ENCODE measurements at regions not wholly inside any gene's neighbourhood (a gene's known extent, or its start where the extent isn't known, plus 50 kb on each side); places are given as distances from the start of the nearest gene placed in this dataset.
"Not testable (repeated sequence)": the region's sequence is repeated elsewhere in the genome, so short reads cannot be mapped to it uniquely, and the experiment has no call there.

GRCh38 chr4:77264826-77265225 is 107.8 kb downstream of the CCNG2 start:
- Histone ChIP-seq H3K27ac (no peak overlapping the region), H3K4me3 (no peak overlapping the region), H3K9me3 (peaks cover 0 to 13% of the 10 kb centered on the region in 2 donors), H3K36me3 (no peaks in the 10 kb centered on the region), H3K27me3 (no peaks in the 10 kb centered on the region), H3K4me1 (no peaks in the 10 kb centered on the region)
- no peak for DNase-seq (ENCODE audit: low spot score)
- TF ChIP-seq CTCF (IDR thresholded peaks at IDR 0.05), result no peak

GRCh38 chr4:77268108-77268507 is 111.1 kb downstream of the CCNG2 start:
- no peak for DNase-seq (ENCODE audit: low spot score)
- TF ChIP-seq CTCF (IDR thresholded peaks at IDR 0.05), result no peak
- no peak overlapping the region for H3K27ac ChIP-seq
- H3K4me1 ChIP-seq, result no peaks in the 10 kb centered on the region
- peaks cover 0 to 13% of the 10 kb centered on the region in 2 donors for H3K9me3 ChIP-seq
- H3K4me3 ChIP-seq, result no peak overlapping the region
- no peaks in the 10 kb centered on the region for H3K27me3 ChIP-seq
- H3K36me3 ChIP-seq, result no peaks in the 10 kb centered on the region

GRCh38 chr4:77269505-77269904 is 112.5 kb downstream of the CCNG2 start:
- Histone ChIP-seq H3K27ac (no peak overlapping the region), H3K27me3 (no peaks in the 10 kb centered on the region), H3K9me3 (peaks cover 0 to 10% of the 10 kb centered on the region in 2 donors), H3K4me1 (no peaks in the 10 kb centered on the region), H3K36me3 (no peaks in the 10 kb centered on the region), H3K4me3 (no peak overlapping the region)
- DNase-seq (ENCODE audit: low spot score), result no peak
- TF ChIP-seq CTCF (IDR thresholded peaks at IDR 0.05), result no peak

- Histone ChIP-seq H3K27ac (no peak overlapping the region), H3K4me3 (no peak overlapping the region), H3K27me3 (no peaks in the 10 kb centered on the region), H3K4me1 (no peaks in the 10 kb centered on the region), H3K9me3 (no peaks in the 10 kb centered on the region), H3K36me3 (no peaks in the 10 kb centered on the region)
- no peak for TF ChIP-seq CTCF (IDR thresholded peaks at IDR 0.05)
- no peak for DNase-seq (ENCODE audit: low spot score)
Observed at GRCh38 chr4:77273412-77273811, 116.4 kb downstream of the CCNG2 start.

- H3K9me3 ChIP-seq; DNase-seq (ENCODE audit: low spot score); H3K4me3 ChIP-seq; H3K4me1 ChIP-seq; H3K27me3 ChIP-seq; H3K27ac ChIP-seq; H3K36me3 ChIP-seq: not testable (repeated sequence)
Observed at GRCh38 chr4:77279114-77279513, 122.1 kb downstream of the CCNG2 start.

GRCh38 chr4:77282305-77282704 is 125.3 kb downstream of the CCNG2 start:
- H3K4me3 ChIP-seq, result no peak overlapping the region
- H3K27me3 ChIP-seq, result no peaks in the 10 kb centered on the region
- H3K9me3 ChIP-seq, result no peaks in the 10 kb centered on the region
- DNase-seq (ENCODE audit: low spot score), result no peak
- no peaks in the 10 kb centered on the region for H3K4me1 ChIP-seq
- H3K36me3 ChIP-seq, result no peaks in the 10 kb centered on the region
- H3K27ac ChIP-seq, result no peak overlapping the region
- no peak for TF ChIP-seq CTCF (IDR thresholded peaks at IDR 0.05)

Measured in right atrium auricular region (tissue), 2 donors.